Activated CD4-positive, alpha-beta T cell treated with anti-CD3 and anti-CD28 coated beads, Interleukin-2, amount 50 U/mL, for 16 hours (primary cell): ENCODE measurements at regions not wholly inside any gene's neighbourhood (a gene's known extent, or its start where the extent isn't known, plus 50 kb on each side); places are given as distances from the start of the nearest gene placed in this dataset.

Experiments used
- DNase-seq: peaks from one replicate; pipeline ENCODE4 v3.0.0-alpha.2; 2020

DNA sequence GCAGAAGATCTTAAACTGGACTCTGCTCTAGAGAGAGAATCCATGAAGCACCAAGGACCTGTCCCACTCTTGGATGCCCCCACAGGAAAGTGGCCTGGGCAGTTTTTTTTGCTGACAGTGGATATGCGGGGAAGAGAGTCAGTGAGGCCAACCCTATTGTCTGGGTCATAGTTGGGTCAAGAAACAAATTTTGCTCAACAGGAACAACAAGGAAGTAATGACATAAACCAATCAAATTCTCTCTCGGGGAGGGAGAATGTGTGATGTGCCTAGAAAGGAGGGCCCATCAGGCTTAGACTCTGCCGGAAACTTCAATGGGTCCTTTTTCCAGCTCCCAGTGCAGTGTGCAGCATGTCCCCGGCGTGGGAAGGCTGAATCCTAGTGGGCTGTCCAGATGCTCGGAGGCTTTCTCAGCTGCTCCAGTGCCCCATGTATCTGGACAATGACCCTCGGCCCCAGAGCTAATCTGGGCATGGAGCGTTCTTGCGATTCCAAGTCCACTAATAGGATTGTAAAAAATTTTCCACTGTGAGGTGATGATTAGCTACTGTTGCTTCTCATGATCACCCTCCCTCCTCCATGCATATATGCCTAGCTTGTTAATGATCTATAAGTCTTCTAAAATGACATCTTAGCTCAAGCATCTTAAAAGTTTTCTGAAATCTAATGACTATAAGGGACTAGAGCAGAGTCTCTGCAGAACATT, 101.0 kb downstream of the SNX19 start:
- DNase-seq = no peak

DNA sequence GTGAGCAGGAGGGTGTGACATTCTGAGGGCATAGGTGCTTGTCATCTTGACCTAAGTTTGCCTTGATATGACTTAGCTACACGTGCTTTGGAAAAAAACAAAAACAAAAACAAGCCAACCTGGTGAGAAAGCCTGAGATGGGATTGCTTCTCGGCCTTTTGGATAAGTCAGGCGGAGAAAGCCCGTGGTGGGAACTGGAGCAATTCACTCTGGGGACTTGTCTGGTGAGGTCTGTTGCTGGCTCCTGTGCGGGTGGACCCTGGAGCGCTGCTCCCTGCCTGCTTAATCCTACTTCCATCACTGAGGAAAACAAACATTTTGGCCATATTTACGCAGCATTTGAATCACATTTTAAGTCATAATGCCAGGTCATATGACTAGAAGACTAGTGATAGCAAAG, 100.3 kb downstream of the SNX19 start:
- no peak for DNase-seq

DNA sequence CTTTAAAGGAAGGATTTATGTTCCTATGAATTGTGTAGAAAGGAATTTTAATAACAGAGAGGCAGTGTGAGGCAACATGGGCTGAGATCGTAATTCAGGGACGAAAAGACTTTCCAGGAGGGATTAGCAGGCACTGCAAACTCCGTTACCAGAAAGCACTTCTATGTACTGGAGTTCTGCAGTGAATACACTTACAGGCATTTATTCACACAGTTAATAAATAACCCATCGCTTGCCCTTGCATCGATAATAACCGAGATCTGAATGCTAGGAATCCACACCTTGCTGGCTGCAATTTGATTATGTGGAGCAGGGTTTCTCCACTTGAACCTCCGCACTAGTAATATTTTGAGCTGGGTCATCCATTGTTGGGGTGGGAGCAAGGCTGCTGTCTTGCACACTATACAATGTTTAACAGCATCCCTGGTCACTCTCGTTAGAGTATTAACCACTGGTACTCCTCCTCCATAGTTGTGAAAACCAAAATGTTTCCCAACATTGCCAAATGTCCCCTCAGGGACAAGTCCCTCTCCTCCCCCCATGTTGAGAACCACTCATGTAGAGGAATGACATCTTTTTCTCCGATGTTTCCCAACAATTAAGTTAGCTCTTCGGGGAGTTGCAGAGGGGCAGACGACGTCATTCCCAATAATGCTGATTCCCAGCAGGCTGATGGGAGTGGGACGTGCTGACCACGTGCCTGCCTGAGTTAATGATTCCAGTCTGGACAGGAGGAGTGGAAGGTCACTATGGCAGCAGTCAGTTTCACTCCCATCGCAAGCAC, 99.5 kb downstream of the SNX19 start:
- DNase-seq = no peak

GRCh38 chr11:130817330-130817944, 98.8 kb downstream of the SNX19 start:
- DNase-seq = no peak

GRCh38 chr11:130819625-130820024, 96.7 kb downstream of the SNX19 start:
- no peak for DNase-seq
